HepG2 (cell line): ENCODE measurements at regions not wholly inside any gene's neighbourhood (a gene's known extent, or its start where the extent isn't known, plus 50 kb on each side); places are given as distances from the start of the nearest gene placed in this dataset.
"Not testable (repeated sequence)": the region's sequence is repeated elsewhere in the genome, so short reads cannot be mapped to it uniquely, and the experiment has no call there.

Experiments used
- ATAC-seq: fragments of 200-7000 bp; cut with Tn5 transposase; 3 replicates; pipeline ENCODE4 v1.9.1; 2020; ENCODE audit warnings: mild to moderate bottlenecking, moderate library complexity
- BruUV-seq: library from RNA; stranded (reverse); fragments of 400-500 nt; replicated peaks from 2 replicates; lab custom pipeline; 2021; lab: Mats Ljungman, UMichigan
- CTCF ChIA-PET: fragments of 300-600 bp; formaldehyde crosslinking; extraction: SDS; loops from one replicate; lab custom pipeline; 2021; ENCODE audit warnings: low total read pairs, inconsistent platforms, low intra/inter-chr PET ratio; lab: Yijun Ruan, JAX
- POLR2A ChIA-PET: fragments of 350-600 bp; sonication (Branson Sonifier 250); formaldehyde crosslinking; loops from one replicate; lab custom pipeline; 2020; ENCODE audit warnings: antibody characterized with exemption, inconsistent platforms; lab: Yijun Ruan, JAX
- DNase-seq: peaks from one replicate; pipeline ENCODE4 v3.0.0-alpha.2; 2015; ENCODE audit warnings: low spot score
- FAIRE-seq: peaks from 3 replicates; lab custom pipeline; 2011; peaks lifted over from hg19 to GRCh38; lab: Jason Lieb, UNC
- H2AFZ ChIP-seq: one replicate; pipeline ENCODE4 v1.6.1; 2011; ENCODE audit warnings: low read length, inconsistent platforms
- H3K27ac ChIP-seq: fragments of 300-600 bp; 3 replicates; pipeline ENCODE4 v1.8.0; 2011; ENCODE audit warnings: mixed run types, mild to moderate bottlenecking, mixed read lengths, low read length, inconsistent platforms; ENCODE audit not compliant: insufficient read depth; ENCODE audit errors: extremely low read length
- H3K27me3 ChIP-seq, 2 experiments: fragments of 200-600 bp in 1 of 2; 2 replicates in 1 of 2; 3 replicates in 1 of 2; pipeline versions ENCODE4 v1.6.0 to v1.8.0; 2011; ENCODE audit warnings: low read length in 2 of 2, mild to moderate bottlenecking in 2 of 2, moderate library complexity in 2 of 2, inconsistent platforms in 1 of 2; ENCODE audit not compliant: insufficient read depth in 2 of 2, control insufficient read depth in 1 of 2
- H3K36me3 ChIP-seq, 2 experiments: fragments of 200-600 bp in 1 of 2; replicated peaks in 1 of 2; 2 replicates in 1 of 2; 3 replicates in 1 of 2; pipeline versions ENCODE4 v1.5.1 to v1.8.0; 2011; ENCODE audit warnings: low read length in 2 of 2, inconsistent platforms in 1 of 2; ENCODE audit not compliant: insufficient read depth in 2 of 2, control insufficient read depth in 1 of 2
- H3K4me1 ChIP-seq: 2 replicates; pipeline ENCODE4 v1.5.1; 2012; ENCODE audit warnings: low read length, inconsistent platforms; ENCODE audit not compliant: insufficient read depth
- H3K4me2 ChIP-seq: 2 replicates; pipeline ENCODE4 v1.6.0; 2011; ENCODE audit warnings: low read depth, low read length, inconsistent platforms
- H3K4me3 ChIP-seq, 3 experiments: fragments of 200-600 bp in 1 of 3; sonication (generic), shearing (Covaris generic) in 1 of 3; replicated peaks in 1 of 3; 2 replicates each; pipeline ENCODE4 v1.5.1; 2011 to 2016; ENCODE audit warnings: low read length in 3 of 3, inconsistent platforms in 2 of 3, low read depth in 2 of 3, mild to moderate bottlenecking in 2 of 3, control low read depth in 1 of 3, mixed read lengths in 1 of 3; ENCODE audit not compliant: insufficient read depth in 1 of 3
- H3K79me2 ChIP-seq: one replicate; pipeline ENCODE4 v1.6.1; 2011; ENCODE audit warnings: low read length, inconsistent platforms; ENCODE audit not compliant: insufficient read depth
- H3K9ac ChIP-seq: 2 replicates; pipeline ENCODE4 v1.6.0; 2011; ENCODE audit warnings: mild to moderate bottlenecking, low read depth, low read length, inconsistent platforms; ENCODE audit not compliant: insufficient read depth
- H3K9me3 ChIP-seq: 2 replicates; pipeline ENCODE4 v1.5.1; 2012; ENCODE audit warnings: mild to moderate bottlenecking, low read length
- H4K20me1 ChIP-seq: 2 replicates; pipeline ENCODE4 v1.6.0; 2011; ENCODE audit warnings: inconsistent platforms, mild to moderate bottlenecking, low read length, moderate library complexity; ENCODE audit not compliant: insufficient read depth
- GFI1 ChIP-seq: sonication (generic); formaldehyde crosslinking; IDR thresholded peaks from 2 replicates; pipeline ENCODE4 v1.5.0; 2020; ENCODE audit warnings: missing genetic modification reagents, mild to moderate bottlenecking, borderline replicate concordance
- MAF1 ChIP-seq: sonication (generic); formaldehyde crosslinking; IDR thresholded peaks from 2 replicates; pipeline ENCODE4 v1.5.0; 2020; ENCODE audit warnings: missing genetic modification reagents, borderline replicate concordance
- SALL2 ChIP-seq: sonication (generic); formaldehyde crosslinking; IDR thresholded peaks from 2 replicates; pipeline ENCODE4 v1.8.1; 2023; ENCODE audit warnings: mild to moderate bottlenecking, missing genetic modification reagents, inconsistent platforms
- SRSF1 ChIP-seq: fragments of 200-400 bp; formaldehyde crosslinking; optimal IDR thresholded peaks from 2 replicates; pipeline ENCODE3; 2017; ENCODE audit warnings: mild to moderate bottlenecking, low read depth, low read length, moderate library complexity
- U2AF1 ChIP-seq: fragments of 200-400 bp; formaldehyde crosslinking; optimal IDR thresholded peaks from 2 replicates; pipeline ENCODE3; 2017; ENCODE audit warnings: mild to moderate bottlenecking, low read depth, low read length
- ZNF567 ChIP-seq: sonication (generic); formaldehyde crosslinking; IDR thresholded peaks from 2 replicates; pipeline ENCODE4 v1.8.1; 2023; ENCODE audit warnings: mild to moderate bottlenecking, missing genetic modification reagents, borderline replicate concordance
- ZSCAN9 ChIP-seq: IDR thresholded peaks from 2 replicates; pipeline ENCODE4 v1.6.1; 2016; ENCODE audit warnings: borderline replicate concordance
- WGBS: methylation state at CpG from one replicate; pipeline ENCODE4 v1.1.6; 2017; ENCODE audit warnings: low lambda C conversion rate; 5-methylcytosine and 5-hydroxymethylcytosine counted together
- in situ Hi-C: cut with HindIII; loops from 2 replicates; pipeline ENCODE4 v1.10.0; 2017; ENCODE audit warnings: low pct_unique_long_range_greater_than_20kb; ENCODE audit not compliant: extremely low pct_ligation_motif_present
- intact Hi-C: fragments of 100-400 bp; cut with micrococcal nuclease; formaldehyde crosslinking; loops from one replicate; pipeline ENCODE4 v1.10.0; 2022; ENCODE audit not compliant: unreplicated experiment
- TF ChIP-seq, protein P1 (sequence below): sonication (generic); formaldehyde crosslinking; IDR thresholded peaks from 2 replicates; pipeline ENCODE4 v1.5.1; 2020; ENCODE audit warnings: missing genetic modification reagents, mild to moderate bottlenecking, borderline replicate concordance
- TF ChIP-seq, protein P2 (sequence below): sonication (generic); formaldehyde crosslinking; conservative IDR thresholded peaks from 2 replicates; pipeline ENCODE4 v1.8.0; 2022; ENCODE audit warnings: missing genetic modification reagents

DNA sequence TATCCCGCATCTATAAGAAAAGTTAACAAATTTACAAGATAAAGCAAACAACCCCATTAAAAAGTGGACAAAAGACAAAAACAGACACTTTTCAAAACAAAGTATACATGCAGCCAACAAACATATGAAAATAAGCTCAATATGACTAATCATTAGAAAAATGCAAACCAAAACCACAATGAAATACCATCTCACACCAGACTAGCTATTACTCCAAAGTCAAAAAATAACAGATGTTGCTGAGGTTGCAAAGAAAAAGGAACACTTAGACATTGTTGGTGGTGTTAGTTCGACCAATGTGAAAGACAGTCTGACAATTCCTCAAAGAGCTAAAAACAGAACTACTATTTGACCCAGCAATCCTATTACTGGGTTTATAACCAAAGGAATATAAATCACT is 968.6 kb upstream of the USP15 start:
- Histone ChIP-seq H2AFZ (no peak overlapping the region), H3K27me3 (no peaks in the 10 kb centered on the region), H3K79me2 (no peaks in the 10 kb centered on the region), H3K4me3 (no peak overlapping the region), H4K20me1 (no peaks in the 10 kb centered on the region), H3K36me3 (no peaks in the 10 kb centered on the region), H3K9me3 (peaks cover 62% of the 10 kb centered on the region), H3K9ac (no peak overlapping the region), H3K27ac (no peak overlapping the region), H3K4me2 (no peak overlapping the region), H3K4me1 (no peaks in the 10 kb centered on the region)
- FAIRE-seq (no peak), DNase-seq (no peak), ATAC-seq (no peak)
- in situ Hi-C loops (no loop called here), intact Hi-C loops (no loop called here)
- ChIA-PET POLR2A (no interaction called here), CTCF (no interaction called here)
- 4% methylated on average over 2 of the region's 2 CpGs for WGBS
- TF ChIP-seq ZSCAN9 (CRISPR knock-in tag), result no peak
- TF ChIP-seq SALL2 (CRISPR knock-in tag), result no peak
- TF ChIP-seq GFI1, result no peak
- TF ChIP-seq, protein P1, sequence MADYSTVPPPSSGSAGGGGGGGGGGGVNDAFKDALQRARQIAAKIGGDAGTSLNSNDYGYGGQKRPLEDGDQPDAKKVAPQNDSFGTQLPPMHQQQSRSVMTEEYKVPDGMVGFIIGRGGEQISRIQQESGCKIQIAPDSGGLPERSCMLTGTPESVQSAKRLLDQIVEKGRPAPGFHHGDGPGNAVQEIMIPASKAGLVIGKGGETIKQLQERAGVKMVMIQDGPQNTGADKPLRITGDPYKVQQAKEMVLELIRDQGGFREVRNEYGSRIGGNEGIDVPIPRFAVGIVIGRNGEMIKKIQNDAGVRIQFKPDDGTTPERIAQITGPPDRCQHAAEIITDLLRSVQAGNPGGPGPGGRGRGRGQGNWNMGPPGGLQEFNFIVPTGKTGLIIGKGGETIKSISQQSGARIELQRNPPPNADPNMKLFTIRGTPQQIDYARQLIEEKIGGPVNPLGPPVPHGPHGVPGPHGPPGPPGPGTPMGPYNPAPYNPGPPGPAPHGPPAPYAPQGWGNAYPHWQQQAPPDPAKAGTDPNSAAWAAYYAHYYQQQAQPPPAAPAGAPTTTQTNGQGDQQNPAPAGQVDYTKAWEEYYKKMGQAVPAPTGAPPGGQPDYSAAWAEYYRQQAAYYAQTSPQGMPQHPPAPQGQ (CRISPR knock-in tag), result no peak
- no peak for TF ChIP-seq SRSF1
- TF ChIP-seq U2AF1, result no peak
- TF ChIP-seq MAF1 (CRISPR knock-in tag), result no peak
- TF ChIP-seq, protein P2, sequence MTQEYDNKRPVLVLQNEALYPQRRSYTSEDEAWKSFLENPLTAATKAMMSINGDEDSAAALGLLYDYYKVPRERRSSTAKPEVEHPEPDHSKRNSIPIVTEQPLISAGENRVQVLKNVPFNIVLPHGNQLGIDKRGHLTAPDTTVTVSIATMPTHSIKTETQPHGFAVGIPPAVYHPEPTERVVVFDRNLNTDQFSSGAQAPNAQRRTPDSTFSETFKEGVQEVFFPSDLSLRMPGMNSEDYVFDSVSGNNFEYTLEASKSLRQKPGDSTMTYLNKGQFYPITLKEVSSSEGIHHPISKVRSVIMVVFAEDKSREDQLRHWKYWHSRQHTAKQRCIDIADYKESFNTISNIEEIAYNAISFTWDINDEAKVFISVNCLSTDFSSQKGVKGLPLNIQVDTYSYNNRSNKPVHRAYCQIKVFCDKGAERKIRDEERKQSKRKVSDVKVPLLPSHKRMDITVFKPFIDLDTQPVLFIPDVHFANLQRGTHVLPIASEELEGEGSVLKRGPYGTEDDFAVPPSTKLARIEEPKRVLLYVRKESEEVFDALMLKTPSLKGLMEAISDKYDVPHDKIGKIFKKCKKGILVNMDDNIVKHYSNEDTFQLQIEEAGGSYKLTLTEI (CRISPR knock-in tag), result no peak
- TF ChIP-seq ZNF567 (CRISPR knock-in tag), result no peak
- BruUV-seq, result no TSS peak

DNA sequence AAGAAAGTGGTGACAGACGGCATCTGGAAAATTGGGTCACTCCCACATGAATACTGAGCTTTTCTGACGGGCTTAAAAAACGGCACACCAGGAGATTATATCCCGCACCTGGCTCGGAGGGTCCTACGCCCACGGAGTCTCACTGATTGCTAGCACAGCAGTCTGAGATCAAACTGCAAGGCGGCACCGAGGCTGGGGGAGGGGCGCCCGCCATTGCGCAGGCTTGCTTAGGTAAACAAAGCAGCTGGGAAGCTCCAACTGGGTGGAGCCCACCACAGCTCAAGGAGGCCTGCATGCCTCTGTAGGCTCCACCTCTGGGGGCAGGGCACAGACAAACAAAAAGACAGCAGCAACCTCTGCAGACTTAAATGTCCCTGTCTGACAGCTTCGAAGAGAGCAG is 966.2 kb upstream of the USP15 start:
- FAIRE-seq, DNase-seq, H3K4me1 ChIP-seq, H3K9ac ChIP-seq, H3K4me3 ChIP-seq, CTCF ChIA-PET, intact Hi-C loops, H3K36me3 ChIP-seq, POLR2A ChIA-PET, ATAC-seq, H3K79me2 ChIP-seq, H3K27me3 ChIP-seq, in situ Hi-C loops, H2AFZ ChIP-seq, BruUV-seq, H4K20me1 ChIP-seq, H3K27ac ChIP-seq, H3K4me2 ChIP-seq: not testable (repeated sequence)
- H3K9me3 ChIP-seq, result peaks cover 41% of the 10 kb centered on the region
- 44% methylated on average over 12 of the region's 13 CpGs for WGBS
